ENCODE measurements at regions not wholly inside any gene's neighbourhood (a gene's known extent, or its start where the extent isn't known, plus 50 kb on each side); places are given as distances from the start of the nearest gene placed in this dataset.

GRCh38 chr11:92711926-92712325 is 257.5 kb upstream of the MTNR1B start:
- no peak for TF ChIP-seq CTCF (IDR thresholded peaks at IDR 0.05)
- no peak for TF ChIP-seq POLR2A (IDR thresholded peaks at IDR 0.05)
